SK-N-SH (cell line): ENCODE measurements at regions not wholly inside any gene's neighbourhood (a gene's known extent, or its start where the extent isn't known, plus 50 kb on each side); places are given as distances from the start of the nearest gene placed in this dataset.

Source experiments
- CTCF ChIA-PET: fragments of 300-600, 350-600 bp; formaldehyde crosslinking; extraction: SDS; loops from one replicate; lab custom pipeline; 2021; lab: Yijun Ruan, JAX
- POLR2A ChIA-PET: fragments of 350-600 bp; sonication (Branson Sonifier 250); formaldehyde crosslinking; extraction: SDS; loops from one replicate; lab custom pipeline; 2020; ENCODE audit warnings: antibody characterized with exemption, inconsistent platforms; lab: Yijun Ruan, JAX
- DNase-seq: peaks from one replicate; pipeline ENCODE4 v3.0.0; 2012
- H2AFZ ChIP-seq: fragments of 200-600 bp; sonication (generic); 2 replicates; pipeline ENCODE4 v1.8.1; 2016; ENCODE audit warnings: antibody characterized with exemption, mild to moderate bottlenecking, low read depth
- H3F3A ChIP-seq: fragments of 200-600 bp; sonication (generic); replicated peaks from 2 replicates; pipeline ENCODE3; 2016; ENCODE audit warnings: antibody characterized with exemption, mild to moderate bottlenecking; ENCODE audit not compliant: insufficient read depth
- H3K27ac ChIP-seq, 2 experiments: fragments of 200-500 bp in 1 of 2; fragments of 200-600 bp in 1 of 2; sonication (Bioruptor generic) in 1 of 2; sonication (generic), shearing (Covaris generic) in 1 of 2; 2 replicates each; pipeline versions ENCODE4 v1.5.1 to v1.6.1; 2014 to 2016; ENCODE audit warnings: low read depth in 2 of 2, inconsistent platforms in 1 of 2, low read length in 1 of 2, mild to moderate bottlenecking in 1 of 2, mixed read lengths in 1 of 2
- H3K27me3 ChIP-seq: fragments of 200-600 bp; sonication (generic), shearing (Covaris generic); 2 replicates; pipeline ENCODE4 v1.6.1; 2016; ENCODE audit warnings: mixed run types; ENCODE audit not compliant: insufficient read depth
- H3K36me3 ChIP-seq, 2 experiments: fragments of 200-500 bp in 1 of 2; fragments of 200-600 bp in 1 of 2; sonication (Bioruptor generic) in 1 of 2; sonication (generic) in 1 of 2; replicated peaks in 1 of 2; 2 replicates each; pipeline versions ENCODE3 to v1.5.1; 2014 to 2016; ENCODE audit warnings: low read length in 1 of 2, mild to moderate bottlenecking in 1 of 2; ENCODE audit not compliant: insufficient read depth in 2 of 2, control insufficient read depth in 1 of 2
- H3K4me1 ChIP-seq, 2 experiments: fragments of 200-500 bp in 1 of 2; fragments of 200-600 bp in 1 of 2; sonication (Bioruptor generic) in 1 of 2; sonication (generic), shearing (Covaris generic) in 1 of 2; 2 replicates each; pipeline versions ENCODE4 v1.5.1 to v1.6.1; 2014 to 2016; ENCODE audit warnings: low read depth in 1 of 2, low read length in 1 of 2, mixed run types in 1 of 2; ENCODE audit not compliant: insufficient read depth in 2 of 2, control insufficient read depth in 1 of 2
- H3K4me2 ChIP-seq: fragments of 200-600 bp; sonication (generic), shearing (Covaris generic); 2 replicates; pipeline ENCODE4 v1.6.1; 2017; ENCODE audit warnings: mixed run types
- H3K4me3 ChIP-seq, 2 experiments: fragments of 200-500 bp in 1 of 2; fragments of 200-600 bp in 1 of 2; sonication (Bioruptor generic) in 1 of 2; sonication (generic), shearing (Covaris generic) in 1 of 2; 2 replicates each; pipeline versions ENCODE4 v1.5.1 to v1.8.1; 2014 to 2016; ENCODE audit warnings: low read depth in 2 of 2, inconsistent platforms in 1 of 2, low read length in 1 of 2, mild to moderate bottlenecking in 1 of 2, mixed read lengths in 1 of 2, moderate library complexity in 1 of 2
- H3K79me2 ChIP-seq: fragments of 200-600 bp; sonication (generic); 2 replicates; pipeline ENCODE4 v1.8.1; 2017; ENCODE audit warnings: mild to moderate bottlenecking; ENCODE audit not compliant: insufficient read depth
- H3K9ac ChIP-seq: fragments of 200-600 bp; sonication (generic); 2 replicates; pipeline ENCODE4 v1.6.1; 2017; ENCODE audit warnings: mixed run types
- H3K9me2 ChIP-seq: fragments of 200-600 bp; sonication (generic); 2 replicates; pipeline ENCODE4 v1.6.1; 2017; ENCODE audit warnings: mixed run types
- H3K9me3 ChIP-seq: fragments of 200-600 bp; sonication (generic); 2 replicates; pipeline ENCODE4 v1.6.1; 2017; ENCODE audit warnings: mixed run types, mild to moderate bottlenecking, moderate library complexity
- H4K20me1 ChIP-seq: fragments of 200-600 bp; sonication (generic); 2 replicates; pipeline ENCODE4 v1.6.1; 2017; ENCODE audit warnings: mild to moderate bottlenecking, mixed run types; ENCODE audit not compliant: insufficient read depth
- CHD2 ChIP-seq: fragments of 150-350 bp; IDR thresholded peaks from 2 replicates; pipeline ENCODE4 v1.6.1; 2018; ENCODE audit warnings: low read length; ENCODE audit not compliant: partially characterized antibody
- EP300 ChIP-seq, 2 experiments: IDR thresholded peaks; 2 replicates each; pipeline versions ENCODE4 v1.4.0 to v1.6.1; 2012; ENCODE audit warnings: borderline replicate concordance in 1 of 2, low read depth in 1 of 2, low read length in 1 of 2
- FOSL2 ChIP-seq: IDR thresholded peaks from 2 replicates; pipeline ENCODE4 v1.4.0; 2012; ENCODE audit warnings: low read depth, mild to moderate bottlenecking, moderate library complexity, borderline replicate concordance
- FOXM1 ChIP-seq: IDR thresholded peaks from 2 replicates; pipeline ENCODE4 v1.4.0; 2012; ENCODE audit warnings: low read depth, mild to moderate bottlenecking
- GABPA ChIP-seq: IDR thresholded peaks from 2 replicates; pipeline ENCODE4 v1.4.0; 2012; ENCODE audit warnings: low read depth, mild to moderate bottlenecking
- GATA2 ChIP-seq: sonication (generic); formaldehyde crosslinking; IDR thresholded peaks from 2 replicates; pipeline ENCODE4 v1.5.0; 2020; ENCODE audit warnings: mild to moderate bottlenecking, missing genetic modification reagents
- JUND ChIP-seq: IDR thresholded peaks from 2 replicates; pipeline ENCODE4 v1.4.0; 2012
- MEF2A ChIP-seq: IDR thresholded peaks from 2 replicates; pipeline ENCODE4 v1.4.0; 2012; ENCODE audit warnings: low read depth, borderline replicate concordance
- NRF1 ChIP-seq: IDR thresholded peaks from 2 replicates; pipeline ENCODE4 v1.6.1; 2012; ENCODE audit warnings: low read depth, mild to moderate bottlenecking, low read length
- RAD21 ChIP-seq: IDR thresholded peaks from 2 replicates; pipeline ENCODE4 v1.6.1; 2012; ENCODE audit warnings: mild to moderate bottlenecking, low read length
- RCOR1 ChIP-seq: fragments of 150-350 bp; IDR thresholded peaks from 2 replicates; pipeline ENCODE4 v1.6.1; 2017; ENCODE audit warnings: antibody characterized with exemption, low read length
- RXRA ChIP-seq: IDR thresholded peaks from 2 replicates; pipeline ENCODE4 v1.4.0; 2012; ENCODE audit warnings: low read depth, mild to moderate bottlenecking, borderline replicate concordance
- TEAD4 ChIP-seq: IDR thresholded peaks from 2 replicates; pipeline ENCODE4 v1.4.0; 2012; ENCODE audit warnings: mild to moderate bottlenecking, borderline replicate concordance; ENCODE audit not compliant: insufficient read depth
- YY1 ChIP-seq: IDR thresholded peaks from 2 replicates; pipeline ENCODE4 v1.4.0; 2012; ENCODE audit warnings: low read depth, mild to moderate bottlenecking
- WGBS: methylation state at CpG from one replicate; pipeline ENCODE4 v1.1.6; 2017; ENCODE audit warnings: low lambda C conversion rate; 5-methylcytosine and 5-hydroxymethylcytosine counted together
- TF ChIP-seq, protein P1 (sequence below): IDR thresholded peaks from 2 replicates; pipeline ENCODE4 v1.4.0; 2012; ENCODE audit warnings: low read depth
- TF ChIP-seq, protein P2 (sequence below): IDR thresholded peaks from 2 replicates; pipeline ENCODE4 v1.4.0; 2012; ENCODE audit warnings: low read depth, borderline replicate concordance
- TF ChIP-seq, protein P3 (sequence below): IDR thresholded peaks from 2 replicates; pipeline ENCODE4; 2012
- TF ChIP-seq, protein P4 (sequence below): IDR thresholded peaks from 2 replicates; pipeline ENCODE4 v1.4.0; 2012; ENCODE audit warnings: low read depth, borderline replicate concordance

DNA sequence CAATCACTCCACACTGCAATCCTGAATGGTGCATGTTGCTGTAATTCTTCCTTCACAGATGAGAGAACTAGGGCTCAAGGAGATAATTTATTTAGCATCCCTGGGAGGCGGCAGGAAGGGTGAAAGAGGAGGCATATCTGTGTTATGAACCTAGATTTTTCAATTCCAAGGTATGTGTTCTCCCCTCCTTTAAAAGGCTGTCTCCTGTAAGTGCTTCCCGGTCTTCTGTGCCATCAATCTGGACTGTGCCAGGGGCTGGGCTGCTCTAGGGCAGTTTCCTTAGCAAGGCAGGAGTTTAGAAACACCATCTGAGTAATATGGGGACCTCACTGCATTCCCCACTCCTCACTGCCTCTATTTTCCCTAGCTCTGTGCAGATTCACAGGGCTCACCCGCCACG lies 185.0 kb downstream of the RFC3 start (continued):
- TF ChIP-seq, protein P1, sequence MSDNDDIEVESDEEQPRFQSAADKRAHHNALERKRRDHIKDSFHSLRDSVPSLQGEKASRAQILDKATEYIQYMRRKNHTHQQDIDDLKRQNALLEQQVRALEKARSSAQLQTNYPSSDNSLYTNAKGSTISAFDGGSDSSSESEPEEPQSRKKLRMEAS = no peak

DNA sequence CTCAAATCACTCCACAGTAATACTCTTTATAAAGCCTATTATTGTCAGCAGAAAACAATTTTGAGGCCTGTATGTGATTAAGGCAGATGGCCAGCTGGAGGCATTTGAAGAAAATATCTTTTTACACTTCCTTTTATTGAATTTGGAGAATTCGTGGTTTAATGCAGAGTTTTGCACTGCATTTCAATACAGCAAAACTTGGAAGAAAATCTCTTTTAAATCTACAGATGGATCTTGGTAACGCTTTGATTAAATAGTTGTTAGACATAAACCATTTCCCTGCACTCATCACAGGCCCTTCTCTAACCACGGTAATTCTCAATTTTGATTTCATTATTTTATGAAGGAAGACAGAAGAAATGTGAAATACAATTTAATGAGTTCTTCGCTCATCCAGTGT lies 185.7 kb downstream of the RFC3 start:
- Histone ChIP-seq H3K4me3 (no peak overlapping the region), H4K20me1 (no peaks in the 10 kb centered on the region), H3K4me1 (peaks cover 0 to 15% of the 10 kb centered on the region in 2 experiments; a peak in 2 of 4 replicates), H3K27ac (no peak overlapping the region; a peak in 1 of 4 replicates), H3K27me3 (no peaks in the 10 kb centered on the region), H2AFZ (no peak overlapping the region), H3K9ac (no peak overlapping the region), H3F3A (no peaks in the 10 kb centered on the region), H3K9me2 (no peaks in the 10 kb centered on the region), H3K4me2 (no peak overlapping the region), H3K36me3 (no peaks in the 10 kb centered on the region), H3K9me3 (no peaks in the 10 kb centered on the region), H3K79me2 (no peaks in the 10 kb centered on the region)
- TF ChIP-seq CHD2 (peak; percentile 8), EP300 (IDR thresholded peaks at IDR 0.05; ENCODE audit: borderline replicate concordance in 1 of 2, low read depth in 1 of 2, low read length in 1 of 2) (peak in 1 of 2 experiments; percentile 51; a peak in 1 of 4 replicates), RCOR1 (peak; percentile 82)
- TF ChIP-seq, protein P2, sequence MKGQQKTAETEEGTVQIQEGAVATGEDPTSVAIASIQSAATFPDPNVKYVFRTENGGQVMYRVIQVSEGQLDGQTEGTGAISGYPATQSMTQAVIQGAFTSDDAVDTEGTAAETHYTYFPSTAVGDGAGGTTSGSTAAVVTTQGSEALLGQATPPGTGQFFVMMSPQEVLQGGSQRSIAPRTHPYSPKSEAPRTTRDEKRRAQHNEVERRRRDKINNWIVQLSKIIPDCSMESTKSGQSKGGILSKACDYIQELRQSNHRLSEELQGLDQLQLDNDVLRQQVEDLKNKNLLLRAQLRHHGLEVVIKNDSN = no peak
- no peak for DNase-seq
- ChIA-PET POLR2A (no interaction called here), CTCF (no interaction called here)
- WGBS = 56% methylated on average over 4 of the region's 4 CpGs

DNA sequence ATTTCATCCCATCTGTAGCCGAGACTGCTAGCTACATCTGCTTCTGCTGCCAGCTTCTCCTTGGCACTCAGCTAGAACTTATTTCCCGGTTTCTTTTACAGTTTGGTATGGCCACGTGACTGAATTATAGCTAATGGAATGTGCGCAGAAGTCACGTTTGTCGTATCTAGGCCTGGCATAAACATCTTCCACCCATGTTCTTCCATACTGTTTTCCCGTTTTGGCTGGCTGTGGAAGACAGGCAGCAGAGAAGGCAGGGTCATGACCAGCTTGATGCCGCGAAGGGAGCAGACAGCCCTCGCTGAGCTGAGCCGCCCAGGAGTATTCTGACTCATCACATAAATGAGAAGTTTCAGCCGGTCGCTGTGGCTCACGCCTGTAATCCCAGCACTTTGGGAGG lies 186.7 kb downstream of the RFC3 start:
- H3K4me1 ChIP-seq = peaks cover 0 to 15% of the 10 kb centered on the region in 2 experiments; a peak in 2 of 4 replicates
- H3K9me2 ChIP-seq = no peaks in the 10 kb centered on the region
- 94% methylated on average over 14 of the region's 14 CpGs for WGBS
- H3F3A ChIP-seq = no peaks in the 10 kb centered on the region
- ChIA-PET CTCF (no interaction called here), POLR2A (no interaction called here)
- H2AFZ ChIP-seq = no peak overlapping the region
- DNase-seq = no peak
- no peak overlapping the region for H3K4me3 ChIP-seq
- no peak overlapping the region for H3K27ac ChIP-seq
- no peaks in the 10 kb centered on the region for H3K9me3 ChIP-seq
- no peaks in the 10 kb centered on the region for H3K36me3 ChIP-seq
- H3K27me3 ChIP-seq = no peaks in the 10 kb centered on the region
- H4K20me1 ChIP-seq = no peaks in the 10 kb centered on the region
- no peak overlapping the region for H3K9ac ChIP-seq
- H3K79me2 ChIP-seq = no peaks in the 10 kb centered on the region
- no peak overlapping the region for H3K4me2 ChIP-seq
- no peak for TF ChIP-seq FOXM1
- TF ChIP-seq MEF2A = no peak
- TF ChIP-seq, protein P3, sequence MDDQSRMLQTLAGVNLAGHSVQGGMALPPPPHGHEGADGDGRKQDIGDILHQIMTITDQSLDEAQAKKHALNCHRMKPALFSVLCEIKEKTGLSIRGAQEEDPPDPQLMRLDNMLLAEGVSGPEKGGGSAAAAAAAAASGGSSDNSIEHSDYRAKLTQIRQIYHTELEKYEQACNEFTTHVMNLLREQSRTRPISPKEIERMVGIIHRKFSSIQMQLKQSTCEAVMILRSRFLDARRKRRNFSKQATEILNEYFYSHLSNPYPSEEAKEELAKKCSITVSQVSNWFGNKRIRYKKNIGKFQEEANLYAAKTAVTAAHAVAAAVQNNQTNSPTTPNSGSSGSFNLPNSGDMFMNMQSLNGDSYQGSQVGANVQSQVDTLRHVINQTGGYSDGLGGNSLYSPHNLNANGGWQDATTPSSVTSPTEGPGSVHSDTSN = no peak
- no peak for TF ChIP-seq TEAD4
- TF ChIP-seq EP300 (IDR thresholded peaks at IDR 0.05; ENCODE audit: borderline replicate concordance in 1 of 2, low read depth in 1 of 2, low read length in 1 of 2) = no peak
- TF ChIP-seq GABPA = no peak
- TF ChIP-seq RAD21 = no peak
- TF ChIP-seq RCOR1 = no peak
- TF ChIP-seq GATA2 (CRISPR knock-in tag) = no peak
- TF ChIP-seq YY1 = no peak
- TF ChIP-seq JUND = no peak
- no peak for TF ChIP-seq FOSL2
- TF ChIP-seq, protein P4, sequence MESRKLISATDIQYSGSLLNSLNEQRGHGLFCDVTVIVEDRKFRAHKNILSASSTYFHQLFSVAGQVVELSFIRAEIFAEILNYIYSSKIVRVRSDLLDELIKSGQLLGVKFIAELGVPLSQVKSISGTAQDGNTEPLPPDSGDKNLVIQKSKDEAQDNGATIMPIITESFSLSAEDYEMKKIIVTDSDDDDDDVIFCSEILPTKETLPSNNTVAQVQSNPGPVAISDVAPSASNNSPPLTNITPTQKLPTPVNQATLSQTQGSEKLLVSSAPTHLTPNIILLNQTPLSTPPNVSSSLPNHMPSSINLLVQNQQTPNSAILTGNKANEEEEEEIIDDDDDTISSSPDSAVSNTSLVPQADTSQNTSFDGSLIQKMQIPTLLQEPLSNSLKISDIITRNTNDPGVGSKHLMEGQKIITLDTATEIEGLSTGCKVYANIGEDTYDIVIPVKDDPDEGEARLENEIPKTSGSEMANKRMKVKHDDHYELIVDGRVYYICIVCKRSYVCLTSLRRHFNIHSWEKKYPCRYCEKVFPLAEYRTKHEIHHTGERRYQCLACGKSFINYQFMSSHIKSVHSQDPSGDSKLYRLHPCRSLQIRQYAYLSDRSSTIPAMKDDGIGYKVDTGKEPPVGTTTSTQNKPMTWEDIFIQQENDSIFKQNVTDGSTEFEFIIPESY = no peak
- TF ChIP-seq RXRA = no peak
- TF ChIP-seq, protein P1 = no peak
- no peak for TF ChIP-seq NRF1
